ENCODE measurements at regions not wholly inside any gene's neighbourhood (a gene's known extent, or its start where the extent isn't known, plus 50 kb on each side); places are given as distances from the start of the nearest gene placed in this dataset.

DNA sequence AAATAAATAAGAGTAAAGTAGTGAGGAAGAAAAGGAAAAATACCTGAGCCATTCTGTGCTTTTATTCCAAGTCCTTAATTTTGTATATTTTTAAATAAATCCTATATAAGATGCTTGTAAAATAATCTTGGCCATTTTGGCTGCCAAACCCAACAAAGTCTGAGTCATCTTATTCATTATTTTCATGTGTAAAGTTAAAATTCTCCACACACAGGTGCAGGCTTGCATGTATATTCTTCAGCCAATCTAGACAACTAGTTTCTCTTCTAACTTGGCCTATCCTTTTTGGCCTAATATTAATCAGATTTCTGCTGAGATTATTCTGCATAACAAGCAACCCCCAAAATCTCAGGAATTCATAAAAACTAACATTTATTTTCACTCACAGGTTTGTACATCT, 189.8 kb upstream of the ATP11B start:
- TF ChIP-seq, protein P1, sequence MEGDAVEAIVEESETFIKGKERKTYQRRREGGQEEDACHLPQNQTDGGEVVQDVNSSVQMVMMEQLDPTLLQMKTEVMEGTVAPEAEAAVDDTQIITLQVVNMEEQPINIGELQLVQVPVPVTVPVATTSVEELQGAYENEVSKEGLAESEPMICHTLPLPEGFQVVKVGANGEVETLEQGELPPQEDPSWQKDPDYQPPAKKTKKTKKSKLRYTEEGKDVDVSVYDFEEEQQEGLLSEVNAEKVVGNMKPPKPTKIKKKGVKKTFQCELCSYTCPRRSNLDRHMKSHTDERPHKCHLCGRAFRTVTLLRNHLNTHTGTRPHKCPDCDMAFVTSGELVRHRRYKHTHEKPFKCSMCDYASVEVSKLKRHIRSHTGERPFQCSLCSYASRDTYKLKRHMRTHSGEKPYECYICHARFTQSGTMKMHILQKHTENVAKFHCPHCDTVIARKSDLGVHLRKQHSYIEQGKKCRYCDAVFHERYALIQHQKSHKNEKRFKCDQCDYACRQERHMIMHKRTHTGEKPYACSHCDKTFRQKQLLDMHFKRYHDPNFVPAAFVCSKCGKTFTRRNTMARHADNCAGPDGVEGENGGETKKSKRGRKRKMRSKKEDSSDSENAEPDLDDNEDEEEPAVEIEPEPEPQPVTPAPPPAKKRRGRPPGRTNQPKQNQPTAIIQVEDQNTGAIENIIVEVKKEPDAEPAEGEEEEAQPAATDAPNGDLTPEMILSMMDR (conservative IDR thresholded peaks at IDR 0.05): no peak
- no peak for TF ChIP-seq ZFX (IDR thresholded peaks at IDR 0.05)
- H3K27ac ChIP-seq: no peak overlapping the region

DNA sequence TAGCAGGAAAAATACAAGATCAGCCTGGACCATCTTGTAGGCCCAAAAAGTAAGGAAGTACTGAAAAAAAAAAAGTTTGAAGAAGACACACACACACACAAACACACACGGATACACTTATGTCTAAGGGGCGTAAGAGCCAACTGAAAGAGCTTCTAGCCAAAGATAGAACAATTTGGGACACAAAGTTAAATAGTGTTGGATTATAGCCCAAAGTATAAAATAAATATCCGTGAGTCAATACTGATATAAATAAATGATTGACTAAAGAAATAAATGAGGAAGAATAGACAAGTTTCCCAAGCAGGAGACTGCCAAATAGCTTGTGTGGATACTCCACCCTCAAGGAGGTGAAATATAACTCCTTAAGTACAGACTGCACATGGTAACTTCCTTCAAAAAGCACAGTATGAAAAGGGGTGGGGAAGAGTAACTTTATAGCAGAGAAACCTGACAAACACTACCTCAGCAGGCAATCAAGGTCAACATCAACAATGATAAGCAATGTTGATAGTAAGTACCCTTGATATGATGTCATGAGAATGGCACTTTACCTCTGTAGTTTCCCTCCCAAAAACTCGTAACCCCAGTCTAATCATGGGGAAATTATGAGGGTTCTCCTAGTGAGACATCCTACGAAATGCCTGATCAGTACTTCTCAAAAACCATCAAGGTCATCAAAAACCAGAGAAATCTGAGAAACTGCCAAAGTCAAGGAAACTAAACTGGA, 187.3 kb upstream of the ATP11B start:
- TF ChIP-seq, protein P1 (conservative IDR thresholded peaks at IDR 0.05): no peak
- no peak for TF ChIP-seq ZFX (IDR thresholded peaks at IDR 0.05)
- H3K27ac ChIP-seq: no peak overlapping the region

DNA sequence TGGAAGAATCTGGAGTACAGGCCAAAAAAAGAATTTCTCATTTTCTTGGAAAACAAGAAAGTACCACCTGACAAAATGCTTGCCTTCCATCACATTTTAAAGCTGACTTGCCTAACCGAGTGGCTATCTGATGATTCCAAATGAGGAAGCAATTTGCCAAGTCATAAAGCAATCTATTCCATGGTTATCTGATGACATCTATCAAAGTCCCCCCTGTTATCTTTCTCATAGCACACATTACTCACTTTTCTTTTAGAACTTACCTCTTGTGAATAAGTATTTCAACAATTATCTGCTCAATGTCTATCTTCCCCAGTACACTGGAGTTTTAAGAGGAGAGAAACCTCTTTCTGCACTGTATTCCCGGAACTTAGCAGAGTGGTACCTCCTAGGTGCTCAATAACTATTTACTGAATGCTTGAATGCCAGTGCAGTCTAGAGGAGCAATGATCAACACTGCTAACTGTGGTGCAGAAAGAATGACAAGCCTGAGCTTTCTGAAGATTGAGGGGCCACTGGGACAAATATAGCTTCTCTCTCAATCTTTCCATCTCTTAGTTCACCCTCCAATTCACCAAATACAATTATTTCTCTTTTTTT, 186.3 kb upstream of the ATP11B start:
- no peak overlapping the region for H3K27ac ChIP-seq
- TF ChIP-seq, protein P1 (conservative IDR thresholded peaks at IDR 0.05): no peak
- no peak for TF ChIP-seq ZFX (IDR thresholded peaks at IDR 0.05)

DNA sequence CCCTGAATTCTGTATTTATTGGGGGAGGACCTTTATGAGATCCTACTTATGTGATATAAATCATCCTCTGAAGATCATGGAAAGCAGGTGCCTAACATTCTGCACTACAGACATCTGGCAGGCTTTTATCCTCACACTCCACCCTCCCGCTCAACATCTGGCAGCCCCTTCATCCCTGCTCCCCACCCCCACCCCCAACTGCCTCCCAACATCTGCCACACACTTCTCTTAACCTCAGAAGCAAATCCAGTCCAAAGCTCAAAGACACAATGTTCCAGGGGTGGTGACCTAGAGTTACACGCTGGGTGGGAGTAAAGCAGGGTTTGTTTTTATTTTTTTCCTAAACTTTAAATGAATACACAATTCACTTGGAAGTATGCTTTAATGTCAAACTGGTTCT, 184.5 kb upstream of the ATP11B start:
- no peak overlapping the region for H3K27ac ChIP-seq
- no peak for TF ChIP-seq ZFX (IDR thresholded peaks at IDR 0.05)
- TF ChIP-seq, protein P1 (conservative IDR thresholded peaks at IDR 0.05): no peak

DNA sequence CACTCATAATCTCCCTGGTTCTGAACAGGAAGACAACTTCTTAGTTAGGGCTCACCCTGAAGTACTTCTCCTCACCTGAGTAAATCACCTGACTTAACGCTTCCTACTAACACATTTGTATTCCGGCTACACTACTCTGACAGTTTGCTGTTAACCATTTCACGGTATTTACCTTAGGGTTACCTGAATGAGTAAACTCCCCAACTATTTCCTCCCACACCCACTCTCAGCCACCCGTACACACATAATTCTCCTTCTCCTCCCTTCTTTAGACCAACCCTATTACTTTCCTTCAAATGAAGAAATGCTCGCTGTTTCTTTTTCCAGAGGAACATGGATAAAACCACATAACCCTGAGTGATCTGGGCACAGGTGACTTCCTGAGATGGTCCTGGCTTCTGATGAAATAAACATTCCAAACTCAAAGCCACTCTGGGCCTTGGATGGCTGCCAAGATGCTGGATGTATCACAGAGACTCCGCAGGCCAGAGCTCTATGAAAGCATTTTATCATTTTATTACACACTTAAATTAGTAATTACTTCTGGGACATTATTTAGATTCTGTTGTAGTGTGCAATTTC, 183.6 kb upstream of the ATP11B start:
- H3K27ac ChIP-seq: no peak overlapping the region
- TF ChIP-seq, protein P1 (conservative IDR thresholded peaks at IDR 0.05): no peak
- TF ChIP-seq ZFX (IDR thresholded peaks at IDR 0.05): no peak

DNA sequence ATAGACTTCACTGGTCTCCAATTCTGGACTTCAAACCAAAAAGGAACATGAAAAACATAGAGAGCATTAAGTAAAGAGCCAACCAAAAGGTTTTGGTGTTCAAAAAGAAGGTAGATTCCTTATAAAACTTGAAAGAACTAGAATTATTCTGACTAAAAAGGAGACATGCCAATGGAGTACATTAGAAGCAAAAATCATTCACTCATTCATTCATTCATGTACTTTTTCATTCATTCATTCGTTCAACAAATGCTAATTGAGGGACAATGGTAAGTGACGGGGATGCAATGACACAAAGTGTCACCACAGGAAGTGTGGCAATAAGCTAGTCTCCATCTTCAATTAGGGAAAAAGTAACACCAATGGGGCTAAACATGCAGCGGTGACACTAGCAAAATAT, 181.0 kb upstream of the ATP11B start:
- TF ChIP-seq, protein P1 (conservative IDR thresholded peaks at IDR 0.05): no peak
- no peak for TF ChIP-seq ZFX (IDR thresholded peaks at IDR 0.05)

DNA sequence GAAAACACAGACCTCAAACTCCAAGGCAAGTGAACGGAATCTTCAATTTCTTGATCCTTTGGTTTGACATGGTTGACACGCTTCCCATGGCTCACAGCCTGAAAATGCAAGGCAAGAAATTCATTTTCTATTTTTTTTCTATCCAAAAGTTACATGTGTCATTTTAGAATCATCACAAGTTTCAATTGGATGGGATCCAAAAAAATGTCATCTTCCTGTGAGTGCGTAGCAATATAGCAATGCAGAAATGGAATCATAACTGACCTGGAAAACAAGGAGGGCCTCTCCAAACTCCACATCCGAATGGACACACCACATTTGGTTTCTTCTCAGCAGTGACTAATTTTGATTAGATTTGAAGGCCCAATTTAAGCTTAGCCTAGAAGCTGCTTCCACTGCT, 175.8 kb upstream of the ATP11B start:
- no peak overlapping the region for H3K27ac ChIP-seq
- TF ChIP-seq, protein P1 (conservative IDR thresholded peaks at IDR 0.05): no peak
- TF ChIP-seq ZFX (IDR thresholded peaks at IDR 0.05): no peak

More for the DNA sequence above, 181.0 kb upstream of the ATP11B start:
- no peak overlapping the region for H3K27ac ChIP-seq

Data from C4-2B (cell line).